Activated naive CD4-positive, alpha-beta T cell treated with anti-CD3 and anti-CD28 coated beads, Interleukin-2, amount 50 U/mL, for 24 hours (primary cell): ENCODE measurements at regions not wholly inside any gene's neighbourhood (a gene's known extent, or its start where the extent isn't known, plus 50 kb on each side); places are given as distances from the start of the nearest gene placed in this dataset.

Experiments
- H3K27ac Mint-ChIP-seq: one replicate; pipeline ENCODE4 v1.8.0; 2021; ENCODE audit warnings: mild to moderate bottlenecking, mixed read lengths
- H3K27me3 Mint-ChIP-seq: one replicate; pipeline ENCODE4 v1.8.0; 2021; ENCODE audit warnings: mixed read lengths
- H3K36me3 Mint-ChIP-seq: one replicate; pipeline ENCODE4 v1.8.0; 2021; ENCODE audit warnings: mixed read lengths
- H3K4me1 Mint-ChIP-seq: one replicate; pipeline ENCODE4 v1.8.0; 2021; ENCODE audit warnings: mixed read lengths
- H3K4me3 Mint-ChIP-seq: one replicate; pipeline ENCODE4 v1.8.0; 2021; ENCODE audit warnings: mild to moderate bottlenecking, mixed read lengths
- H3K9me3 Mint-ChIP-seq: one replicate; pipeline ENCODE4 v1.8.0; 2021; ENCODE audit warnings: mixed read lengths

GRCh38 chr5:6827526-6828219, 114.4 kb downstream of the TENT4A start:
- no peaks in the 10 kb centered on the region for H3K9me3 Mint-ChIP-seq
- peak overlapping the region; percentile 84 for H3K4me3 Mint-ChIP-seq
- H3K27me3 Mint-ChIP-seq, result no peaks in the 10 kb centered on the region
- H3K27ac Mint-ChIP-seq, result peak overlapping the region; percentile 75
- peaks cover 24% of the 10 kb centered on the region for H3K4me1 Mint-ChIP-seq
- H3K36me3 Mint-ChIP-seq, result no peaks in the 10 kb centered on the region

- H3K9me3 Mint-ChIP-seq, result no peaks in the 10 kb centered on the region
- H3K4me3 Mint-ChIP-seq, result peak overlapping the region; percentile 1
- H3K27me3 Mint-ChIP-seq, result no peaks in the 10 kb centered on the region
- H3K27ac Mint-ChIP-seq, result no peak overlapping the region
- H3K4me1 Mint-ChIP-seq, result peaks cover 24% of the 10 kb centered on the region
- no peaks in the 10 kb centered on the region for H3K36me3 Mint-ChIP-seq
These were observed 116.0 kb downstream of the TENT4A start for GRCh38 chr5:6829150-6829784.

GRCh38 chr5:6830643-6831239, 117.5 kb downstream of the TENT4A start:
- H3K9me3 Mint-ChIP-seq, result no peaks in the 10 kb centered on the region
- peaks cover 24% of the 10 kb centered on the region for H3K4me1 Mint-ChIP-seq
- no peaks in the 10 kb centered on the region for H3K36me3 Mint-ChIP-seq
- no peaks in the 10 kb centered on the region for H3K27me3 Mint-ChIP-seq
- H3K27ac Mint-ChIP-seq, result no peak overlapping the region
- H3K4me3 Mint-ChIP-seq, result no peak overlapping the region

- Mint-ChIP-seq H3K27me3 (no peaks in the 10 kb centered on the region), H3K4me1 (peaks cover 24% of the 10 kb centered on the region), H3K27ac (no peak overlapping the region), H3K36me3 (no peaks in the 10 kb centered on the region), H3K4me3 (no peak overlapping the region), H3K9me3 (no peaks in the 10 kb centered on the region)
These were observed 118.7 kb downstream of the TENT4A start for GRCh38 chr5:6831678-6832671.

GRCh38 chr5:6832994-6833393, 119.8 kb downstream of the TENT4A start:
- Mint-ChIP-seq H3K27me3 (no peaks in the 10 kb centered on the region), H3K4me1 (peaks cover 15% of the 10 kb centered on the region), H3K36me3 (no peaks in the 10 kb centered on the region), H3K4me3 (no peak overlapping the region), H3K27ac (no peak overlapping the region), H3K9me3 (no peaks in the 10 kb centered on the region)

GRCh38 chr5:6833406-6833805, 120.2 kb downstream of the TENT4A start:
- H3K27ac Mint-ChIP-seq, result no peak overlapping the region
- no peak overlapping the region for H3K4me3 Mint-ChIP-seq
- no peaks in the 10 kb centered on the region for H3K36me3 Mint-ChIP-seq
- peaks cover 10% of the 10 kb centered on the region for H3K4me1 Mint-ChIP-seq
- H3K9me3 Mint-ChIP-seq, result no peaks in the 10 kb centered on the region
- no peaks in the 10 kb centered on the region for H3K27me3 Mint-ChIP-seq

GRCh38 chr5:6837095-6837494, 123.9 kb downstream of the TENT4A start:
- Mint-ChIP-seq H3K27ac (no peak overlapping the region), H3K4me1 (no peaks in the 10 kb centered on the region), H3K27me3 (no peaks in the 10 kb centered on the region)

GRCh38 chr5:6837519-6838110, 124.4 kb downstream of the TENT4A start:
- no peaks in the 10 kb centered on the region for H3K36me3 Mint-ChIP-seq
- no peaks in the 10 kb centered on the region for H3K4me1 Mint-ChIP-seq
- no peaks in the 10 kb centered on the region for H3K9me3 Mint-ChIP-seq
- no peak overlapping the region for H3K27ac Mint-ChIP-seq
- H3K4me3 Mint-ChIP-seq, result no peak overlapping the region
- no peaks in the 10 kb centered on the region for H3K27me3 Mint-ChIP-seq

More at GRCh38 chr5:6837095-6837494, 123.9 kb downstream of the TENT4A start:
- H3K9me3 Mint-ChIP-seq, result no peaks in the 10 kb centered on the region
- no peaks in the 10 kb centered on the region for H3K36me3 Mint-ChIP-seq
- H3K4me3 Mint-ChIP-seq, result no peak overlapping the region

GRCh38 chr5:6838736-6839135, 125.5 kb downstream of the TENT4A start:
- no peak overlapping the region for H3K27ac Mint-ChIP-seq
- H3K4me3 Mint-ChIP-seq, result no peak overlapping the region
- no peaks in the 10 kb centered on the region for H3K4me1 Mint-ChIP-seq

GRCh38 chr5:6840136-6840793, 127.0 kb downstream of the TENT4A start:
- no peaks in the 10 kb centered on the region for H3K9me3 Mint-ChIP-seq
- no peak overlapping the region for H3K27ac Mint-ChIP-seq
- H3K36me3 Mint-ChIP-seq, result no peaks in the 10 kb centered on the region
- H3K4me3 Mint-ChIP-seq, result no peak overlapping the region
- H3K27me3 Mint-ChIP-seq, result no peaks in the 10 kb centered on the region
- no peaks in the 10 kb centered on the region for H3K4me1 Mint-ChIP-seq

More at GRCh38 chr5:6838736-6839135, 125.5 kb downstream of the TENT4A start:
- Mint-ChIP-seq H3K36me3 (no peaks in the 10 kb centered on the region), H3K9me3 (no peaks in the 10 kb centered on the region), H3K27me3 (no peaks in the 10 kb centered on the region)

- no peak overlapping the region for H3K27ac Mint-ChIP-seq
- no peak overlapping the region for H3K4me3 Mint-ChIP-seq
- no peaks in the 10 kb centered on the region for H3K9me3 Mint-ChIP-seq
- H3K27me3 Mint-ChIP-seq, result no peaks in the 10 kb centered on the region
- H3K36me3 Mint-ChIP-seq, result no peaks in the 10 kb centered on the region
- peaks cover 5% of the 10 kb centered on the region for H3K4me1 Mint-ChIP-seq
These were observed 130.1 kb downstream of the TENT4A start for GRCh38 chr5:6843335-6843734.

GRCh38 chr5:6843821-6844220, 130.6 kb downstream of the TENT4A start:
- H3K36me3 Mint-ChIP-seq, result no peaks in the 10 kb centered on the region
- no peak overlapping the region for H3K27ac Mint-ChIP-seq
- H3K4me1 Mint-ChIP-seq, result peaks cover 5% of the 10 kb centered on the region
- no peaks in the 10 kb centered on the region for H3K27me3 Mint-ChIP-seq
- no peaks in the 10 kb centered on the region for H3K9me3 Mint-ChIP-seq
- H3K4me3 Mint-ChIP-seq, result no peak overlapping the region

- H3K27ac Mint-ChIP-seq, result no peak overlapping the region
- H3K36me3 Mint-ChIP-seq, result no peaks in the 10 kb centered on the region
- H3K9me3 Mint-ChIP-seq, result no peaks in the 10 kb centered on the region
- no peaks in the 10 kb centered on the region for H3K27me3 Mint-ChIP-seq
- peaks cover 5% of the 10 kb centered on the region for H3K4me1 Mint-ChIP-seq
- no peak overlapping the region for H3K4me3 Mint-ChIP-seq
These were observed 132.6 kb downstream of the TENT4A start for GRCh38 chr5:6845856-6846255.

GRCh38 chr5:6847870-6848269, 134.6 kb downstream of the TENT4A start:
- no peaks in the 10 kb centered on the region for H3K36me3 Mint-ChIP-seq
- no peaks in the 10 kb centered on the region for H3K9me3 Mint-ChIP-seq
- H3K4me1 Mint-ChIP-seq, result peaks cover 5% of the 10 kb centered on the region
- no peak overlapping the region for H3K27ac Mint-ChIP-seq
- no peak overlapping the region for H3K4me3 Mint-ChIP-seq
- no peaks in the 10 kb centered on the region for H3K27me3 Mint-ChIP-seq
